ENCODE measurements at regions not wholly inside any gene's neighbourhood (a gene's known extent, or its start where the extent isn't known, plus 50 kb on each side); places are given as distances from the start of the nearest gene placed in this dataset.

GRCh38 chr9:1606253-1606652 lies 408.9 kb upstream of the SMARCA2 start:
- no peak for TF ChIP-seq CTCF (IDR thresholded peaks at IDR 0.05 in 4 of 5, conservative IDR thresholded peaks at IDR 0.05 in 1 of 5)
- TF ChIP-seq POLR2A (IDR thresholded peaks at IDR 0.05), result no peak
